DOHH2 (cell line): ENCODE measurements at regions not wholly inside any gene's neighbourhood (a gene's known extent, or its start where the extent isn't known, plus 50 kb on each side); places are given as distances from the start of the nearest gene placed in this dataset.

Experiments
- CTCF ChIP-seq: fragments of 200-600 bp; sonication (generic); IDR thresholded peaks from one replicate; pipeline ENCODE4 v1.5.1; 2014; ENCODE audit warnings: antibody characterized with exemption, mild to moderate bottlenecking, low read depth, low read length; ENCODE audit not compliant: poor library complexity, severe bottlenecking
- EZH2phosphoT487 ChIP-seq: fragments of 200-600 bp; sonication (generic); IDR thresholded peaks from 2 replicates; pipeline ENCODE4 v1.6.1; 2017; ENCODE audit warnings: borderline replicate concordance, mild to moderate bottlenecking, antibody characterized with exemption, low read length, moderate library complexity, mixed read lengths

- TF ChIP-seq CTCF (no peak), EZH2phosphoT487 (no peak)
These were observed 97.4 kb downstream of the RIN2 start for GRCh38 chr20:19855416-19855815.
